HL-60 (cell line): ENCODE measurements at regions not wholly inside any gene's neighbourhood (a gene's known extent, or its start where the extent isn't known, plus 50 kb on each side); places are given as distances from the start of the nearest gene placed in this dataset.

Source experiments
- DNase-seq, 2 experiments: peaks; one replicate each; pipeline ENCODE4 v3.0.0-alpha.2; 2010 to 2020; ENCODE audit warnings: low read depth in 1 of 2, low spot score in 1 of 2
- H3K27ac ChIP-seq: fragments of 250-450 bp; sonication (Bioruptor Pico); replicated peaks from 2 replicates; pipeline ENCODE4 v1.5.1; 2020; ENCODE audit warnings: mild to moderate bottlenecking, moderate library complexity
- H3K27me3 ChIP-seq: fragments of 250-450 bp; sonication (Bioruptor Pico); 2 replicates; pipeline ENCODE4 v1.5.1; 2021; ENCODE audit warnings: mild to moderate bottlenecking, moderate library complexity; ENCODE audit not compliant: insufficient read depth, poor library complexity, severe bottlenecking
- H3K4me3 ChIP-seq: replicated peaks from 2 replicates; pipeline ENCODE4 v1.5.1; 2011; ENCODE audit warnings: mild to moderate bottlenecking, control low read depth, low read length; ENCODE audit not compliant: insufficient read depth
- GABPA ChIP-seq: IDR thresholded peaks from 2 replicates; pipeline ENCODE4 v1.6.1; 2012; ENCODE audit warnings: low read depth
- POLR2AphosphoS5 ChIP-seq: IDR thresholded peaks from 2 replicates; pipeline ENCODE4 v1.6.1; 2012; ENCODE audit warnings: low read depth
- SPI1 ChIP-seq: IDR thresholded peaks from 2 replicates; pipeline ENCODE4 v1.6.1; 2012; ENCODE audit warnings: low read depth, mild to moderate bottlenecking, borderline replicate concordance
- TF ChIP-seq, protein P1 (sequence below): IDR thresholded peaks from one replicate; pipeline ENCODE4 v1.5.1; 2011; ENCODE audit warnings: low read length, control low read depth, inconsistent platforms; ENCODE audit not compliant: insufficient read depth
- TF ChIP-seq, protein P2 (sequence below): IDR thresholded peaks from 2 replicates; pipeline ENCODE4 v1.6.1; 2012; ENCODE audit warnings: low read depth; ENCODE audit not compliant: insufficient replicate concordance

DNA sequence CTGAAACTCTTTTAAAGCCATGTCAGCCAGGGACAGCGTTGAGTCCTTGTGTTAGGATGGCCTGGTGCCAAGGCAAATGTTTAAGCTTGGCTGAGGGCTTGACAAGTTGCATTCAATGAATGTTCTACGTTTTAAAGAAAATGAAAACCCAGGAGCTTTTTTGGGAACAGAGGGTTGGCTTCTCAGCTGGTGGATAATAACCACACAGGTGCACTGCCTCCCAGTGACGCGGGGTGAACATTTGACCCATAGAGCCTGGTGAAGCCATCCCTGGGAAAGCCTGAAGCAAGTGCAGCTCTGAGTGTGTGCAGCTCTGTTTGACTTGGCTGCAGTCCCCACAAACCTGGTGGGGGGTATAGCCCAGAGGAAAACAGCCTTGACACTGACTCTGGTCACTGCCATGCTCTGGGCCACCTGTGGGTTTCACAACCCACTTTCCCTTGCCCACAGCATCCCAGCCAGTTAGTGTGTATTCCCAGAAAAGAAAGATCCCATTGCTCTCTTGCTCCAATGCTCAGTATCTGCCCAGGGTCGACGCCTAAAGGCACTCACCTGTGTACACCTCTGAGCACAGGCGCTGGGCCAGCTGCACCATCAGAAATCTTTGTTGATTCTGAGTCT, 874.9 kb downstream of the RNF144A start:
- H3K4me3 ChIP-seq: no peak overlapping the region
- H3K27me3 ChIP-seq: no peaks in the 10 kb centered on the region
- H3K27ac ChIP-seq: no peak overlapping the region

DNA sequence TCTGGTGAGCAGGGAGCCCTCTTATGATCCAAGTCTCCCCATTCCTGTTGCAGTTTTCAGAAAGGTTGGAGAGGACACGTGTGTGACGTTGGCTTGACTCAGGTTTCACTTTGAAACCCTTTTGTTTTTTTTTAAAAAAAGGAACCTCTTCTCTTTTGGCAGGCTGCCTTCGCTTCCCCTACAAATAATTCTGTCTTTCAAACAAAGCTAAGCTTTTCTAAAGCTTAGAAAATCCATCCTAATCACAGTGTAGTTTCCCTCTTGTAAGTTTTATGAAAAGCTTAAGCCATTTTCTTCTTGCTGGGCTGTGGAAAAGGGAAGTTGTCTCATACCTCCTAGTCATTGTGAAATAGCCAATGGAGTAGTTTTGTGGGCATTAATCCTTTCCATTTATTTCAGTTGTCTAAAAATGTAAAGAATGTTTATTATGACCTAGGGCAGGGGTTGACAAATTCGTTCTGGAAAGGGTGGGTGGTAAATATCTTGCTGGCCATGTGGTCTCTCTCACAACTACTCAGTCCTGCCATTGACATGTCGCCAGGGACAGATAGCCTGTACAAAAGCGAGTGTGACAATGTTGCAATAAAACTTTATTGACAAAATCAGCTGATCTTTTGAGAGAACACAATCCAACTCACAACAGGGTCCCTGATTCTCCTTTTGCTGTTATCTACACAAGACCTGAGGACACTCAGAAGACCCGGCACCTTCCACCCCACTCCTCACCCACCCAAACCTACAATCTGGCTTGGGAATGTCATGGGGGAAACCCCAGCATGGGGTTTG, 878.8 kb downstream of the RNF144A start:
- Histone ChIP-seq H3K27ac (peak overlapping the region; percentile 49), H3K27me3 (no peaks in the 10 kb centered on the region), H3K4me3 (peak overlapping the region; percentile 9)
- peak; percentile 45 to 51 for DNase-seq
- TF ChIP-seq POLR2AphosphoS5: no peak
- peak; percentile 28; the same call in 1 of the 2 replicates for TF ChIP-seq SPI1

More for the DNA sequence above, 874.9 kb downstream of the RNF144A start:
- TF ChIP-seq GABPA: no peak
- TF ChIP-seq, protein P1, sequence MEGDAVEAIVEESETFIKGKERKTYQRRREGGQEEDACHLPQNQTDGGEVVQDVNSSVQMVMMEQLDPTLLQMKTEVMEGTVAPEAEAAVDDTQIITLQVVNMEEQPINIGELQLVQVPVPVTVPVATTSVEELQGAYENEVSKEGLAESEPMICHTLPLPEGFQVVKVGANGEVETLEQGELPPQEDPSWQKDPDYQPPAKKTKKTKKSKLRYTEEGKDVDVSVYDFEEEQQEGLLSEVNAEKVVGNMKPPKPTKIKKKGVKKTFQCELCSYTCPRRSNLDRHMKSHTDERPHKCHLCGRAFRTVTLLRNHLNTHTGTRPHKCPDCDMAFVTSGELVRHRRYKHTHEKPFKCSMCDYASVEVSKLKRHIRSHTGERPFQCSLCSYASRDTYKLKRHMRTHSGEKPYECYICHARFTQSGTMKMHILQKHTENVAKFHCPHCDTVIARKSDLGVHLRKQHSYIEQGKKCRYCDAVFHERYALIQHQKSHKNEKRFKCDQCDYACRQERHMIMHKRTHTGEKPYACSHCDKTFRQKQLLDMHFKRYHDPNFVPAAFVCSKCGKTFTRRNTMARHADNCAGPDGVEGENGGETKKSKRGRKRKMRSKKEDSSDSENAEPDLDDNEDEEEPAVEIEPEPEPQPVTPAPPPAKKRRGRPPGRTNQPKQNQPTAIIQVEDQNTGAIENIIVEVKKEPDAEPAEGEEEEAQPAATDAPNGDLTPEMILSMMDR: no peak
- TF ChIP-seq, protein P2, sequence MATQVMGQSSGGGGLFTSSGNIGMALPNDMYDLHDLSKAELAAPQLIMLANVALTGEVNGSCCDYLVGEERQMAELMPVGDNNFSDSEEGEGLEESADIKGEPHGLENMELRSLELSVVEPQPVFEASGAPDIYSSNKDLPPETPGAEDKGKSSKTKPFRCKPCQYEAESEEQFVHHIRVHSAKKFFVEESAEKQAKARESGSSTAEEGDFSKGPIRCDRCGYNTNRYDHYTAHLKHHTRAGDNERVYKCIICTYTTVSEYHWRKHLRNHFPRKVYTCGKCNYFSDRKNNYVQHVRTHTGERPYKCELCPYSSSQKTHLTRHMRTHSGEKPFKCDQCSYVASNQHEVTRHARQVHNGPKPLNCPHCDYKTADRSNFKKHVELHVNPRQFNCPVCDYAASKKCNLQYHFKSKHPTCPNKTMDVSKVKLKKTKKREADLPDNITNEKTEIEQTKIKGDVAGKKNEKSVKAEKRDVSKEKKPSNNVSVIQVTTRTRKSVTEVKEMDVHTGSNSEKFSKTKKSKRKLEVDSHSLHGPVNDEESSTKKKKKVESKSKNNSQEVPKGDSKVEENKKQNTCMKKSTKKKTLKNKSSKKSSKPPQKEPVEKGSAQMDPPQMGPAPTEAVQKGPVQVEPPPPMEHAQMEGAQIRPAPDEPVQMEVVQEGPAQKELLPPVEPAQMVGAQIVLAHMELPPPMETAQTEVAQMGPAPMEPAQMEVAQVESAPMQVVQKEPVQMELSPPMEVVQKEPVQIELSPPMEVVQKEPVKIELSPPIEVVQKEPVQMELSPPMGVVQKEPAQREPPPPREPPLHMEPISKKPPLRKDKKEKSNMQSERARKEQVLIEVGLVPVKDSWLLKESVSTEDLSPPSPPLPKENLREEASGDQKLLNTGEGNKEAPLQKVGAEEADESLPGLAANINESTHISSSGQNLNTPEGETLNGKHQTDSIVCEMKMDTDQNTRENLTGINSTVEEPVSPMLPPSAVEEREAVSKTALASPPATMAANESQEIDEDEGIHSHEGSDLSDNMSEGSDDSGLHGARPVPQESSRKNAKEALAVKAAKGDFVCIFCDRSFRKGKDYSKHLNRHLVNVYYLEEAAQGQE: no peak
- no peak for TF ChIP-seq SPI1
- TF ChIP-seq POLR2AphosphoS5: no peak
- DNase-seq: no peak

DNA sequence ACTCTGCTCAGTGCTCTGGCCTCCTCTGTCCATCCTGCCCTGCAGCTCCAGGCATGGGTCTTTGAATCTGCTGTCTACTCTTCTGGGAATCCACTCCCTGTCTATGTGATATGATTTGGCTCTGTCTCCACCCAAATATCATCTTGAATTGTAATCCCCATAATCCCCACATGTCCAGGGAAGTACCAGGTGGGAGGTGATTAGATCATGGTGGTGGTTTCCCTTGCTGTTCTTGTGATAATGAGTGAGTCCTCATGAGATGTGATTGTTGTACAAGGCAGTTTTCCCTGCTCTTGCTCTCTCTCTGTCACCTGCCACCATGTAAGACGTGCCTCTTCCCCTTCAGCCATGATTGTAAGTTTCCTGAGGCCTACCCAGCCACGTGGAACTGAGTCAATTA, 881.8 kb upstream of the ID2 start:
- DNase-seq: no peak
- no peak for TF ChIP-seq POLR2AphosphoS5
- TF ChIP-seq SPI1: no peak
- TF ChIP-seq GABPA: no peak
- TF ChIP-seq, protein P2: no peak
- TF ChIP-seq, protein P1: no peak
- H3K27ac ChIP-seq: no peak overlapping the region
- H3K27me3 ChIP-seq: no peaks in the 10 kb centered on the region
- no peak overlapping the region for H3K4me3 ChIP-seq

DNA sequence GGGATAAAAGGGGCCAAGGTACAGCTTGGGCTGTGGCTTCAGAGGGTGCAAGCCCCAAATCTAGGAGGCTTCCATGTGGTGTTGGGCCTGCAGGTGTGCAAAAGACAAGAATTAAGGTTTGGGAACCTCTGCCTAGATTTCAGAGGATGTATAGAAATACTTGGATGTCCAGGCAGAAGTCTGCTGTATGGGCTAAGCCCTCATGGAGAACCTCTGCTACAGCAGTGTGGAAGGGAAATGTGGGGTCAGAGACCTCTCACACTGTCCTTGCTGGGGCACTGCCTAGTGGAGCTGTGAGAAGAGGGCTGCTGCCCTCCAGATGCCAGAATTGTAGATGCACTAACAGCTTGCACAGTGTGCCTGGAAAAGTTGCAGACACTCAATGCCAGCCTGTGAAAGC, 880.6 kb upstream of the ID2 start:
- no peak overlapping the region for H3K4me3 ChIP-seq
- no peaks in the 10 kb centered on the region for H3K27me3 ChIP-seq
- no peak overlapping the region for H3K27ac ChIP-seq
- TF ChIP-seq SPI1: no peak
- no peak for TF ChIP-seq GABPA
- TF ChIP-seq, protein P2: no peak
- no peak for TF ChIP-seq POLR2AphosphoS5
- TF ChIP-seq, protein P1: no peak
- DNase-seq: no peak
